Caco-2 (cell line): ENCODE measurements at regions not wholly inside any gene's neighbourhood (a gene's known extent, or its start where the extent isn't known, plus 50 kb on each side); places are given as distances from the start of the nearest gene placed in this dataset.

ENCODE experiments used
- BruUV-seq: library from RNA; stranded (reverse); fragments of 400-500 nt; replicated peaks from 2 replicates; lab custom pipeline; 2021; lab: Mats Ljungman, UMichigan
- CTCF ChIA-PET: fragments of 300-600 bp; sonication (Branson Sonifier 250); formaldehyde crosslinking; loops from one replicate; lab custom pipeline; 2022; ENCODE audit warnings: antibody characterized with exemption; lab: Charles Lee
- POLR2A ChIA-PET: fragments of 300-600 bp; sonication (Branson Sonifier 250); formaldehyde crosslinking; loops from one replicate; lab custom pipeline; 2022; ENCODE audit warnings: antibody characterized with exemption; lab: Charles Lee
- DNase-seq, 2 experiments: peaks; one replicate each; pipeline versions ENCODE4 v3.0.0 to v3.0.0-alpha.2; 2020 to 2022
- H3K27me3 ChIP-seq: replicated peaks from 2 replicates; pipeline ENCODE4 v1.6.0; 2011; ENCODE audit warnings: low read length; ENCODE audit not compliant: control insufficient read depth, insufficient read depth
- H3K36me3 ChIP-seq: 2 replicates; pipeline ENCODE4 v1.5.1; 2011; ENCODE audit warnings: low read length; ENCODE audit not compliant: control insufficient read depth, insufficient read depth
- H3K4me1 ChIP-seq: fragments of 250-450 bp; sonication (Bioruptor Pico); 2 replicates; pipeline ENCODE4 v1.5.1; 2020; ENCODE audit warnings: mild to moderate bottlenecking
- H3K4me3 ChIP-seq: 2 replicates; pipeline ENCODE4 v1.5.1; 2011; ENCODE audit warnings: low read depth, mild to moderate bottlenecking, control low read depth, low read length
- H3K9me3 ChIP-seq: fragments of 250-450 bp; sonication (Bioruptor Pico); 2 replicates; pipeline ENCODE4 v1.5.1; 2020; ENCODE audit warnings: mild to moderate bottlenecking, moderate library complexity
- H3K27ac Mint-ChIP-seq: one replicate; pipeline ENCODE4 v1.8.0; 2022; ENCODE audit warnings: mixed read lengths; ENCODE audit not compliant: unreplicated experiment
- H3K27me3 Mint-ChIP-seq: one replicate; pipeline ENCODE4 v1.8.0; 2022; ENCODE audit warnings: mixed read lengths; ENCODE audit not compliant: insufficient read depth, unreplicated experiment
- H3K36me3 Mint-ChIP-seq: one replicate; pipeline ENCODE4 v1.8.0; 2022; ENCODE audit warnings: mild to moderate bottlenecking, mixed read lengths; ENCODE audit not compliant: insufficient read depth, unreplicated experiment
- H3K4me1 Mint-ChIP-seq: one replicate; pipeline ENCODE4 v1.8.0; 2022; ENCODE audit warnings: low read depth, mixed read lengths; ENCODE audit not compliant: unreplicated experiment
- H3K4me3 Mint-ChIP-seq: one replicate; pipeline ENCODE4 v1.8.0; 2022; ENCODE audit warnings: mild to moderate bottlenecking, moderate library complexity, mixed read lengths; ENCODE audit not compliant: unreplicated experiment
- H3K9me3 Mint-ChIP-seq: one replicate; pipeline ENCODE4 v1.8.0; 2022; ENCODE audit warnings: mixed read lengths; ENCODE audit not compliant: unreplicated experiment
- CTCF ChIP-seq, 2 experiments: fragments of 200-600 bp in 1 of 2; IDR thresholded peaks; 1 replicate in 1 of 2; 2 replicates in 1 of 2; pipeline versions ENCODE4 v1.5.1 to v1.8.0; 2011 to 2022; ENCODE audit warnings: antibody characterized with exemption in 1 of 2, control low read depth in 1 of 2, inconsistent platforms in 1 of 2, low read depth in 1 of 2, low read length in 1 of 2, mild to moderate bottlenecking in 1 of 2, moderate library complexity in 1 of 2; ENCODE audit not compliant: insufficient read depth in 1 of 2, severe bottlenecking in 1 of 2, unreplicated experiment in 1 of 2
- intact Hi-C: fragments of 100-400 bp; cut with micrococcal nuclease; formaldehyde crosslinking; loops from one replicate; pipeline ENCODE4 v1.10.0; 2022; ENCODE audit not compliant: unreplicated experiment

GRCh38 chr3:163481738-163482137 is 1596.6 kb downstream of the SI start:
- H3K27me3 ChIP-seq, result no peaks in the 10 kb centered on the region
- Mint-ChIP-seq H3K4me1 (no peaks in the 10 kb centered on the region), H3K9me3 (no peaks in the 10 kb centered on the region), H3K4me3 (no peak overlapping the region), H3K27ac (no peak overlapping the region), H3K36me3 (no peaks in the 10 kb centered on the region), H3K27me3 (no peaks in the 10 kb centered on the region)
- ChIA-PET CTCF (no interaction called here), POLR2A (no interaction called here)
- BruUV-seq, result no TSS peak
- intact Hi-C loops, result no loop called here
- H3K4me1 ChIP-seq, result no peaks in the 10 kb centered on the region
- no peak overlapping the region for H3K4me3 ChIP-seq
- TF ChIP-seq CTCF (IDR thresholded peaks at IDR 0.05; ENCODE audit: insufficient read depth in 1 of 2, low read depth in 1 of 2, low read length in 1 of 2, severe bottlenecking in 1 of 2, unreplicated experiment in 1 of 2), result no peak
- no peaks in the 10 kb centered on the region for H3K9me3 ChIP-seq
- no peaks in the 10 kb centered on the region for H3K36me3 ChIP-seq
- DNase-seq, result no peak

GRCh38 chr3:163476179-163476578 is 1602.1 kb downstream of the SI start:
- H3K36me3 Mint-ChIP-seq, result no peaks in the 10 kb centered on the region

GRCh38 chr3:163474766-163475165 is 1603.5 kb downstream of the SI start:
- TF ChIP-seq CTCF (IDR thresholded peaks at IDR 0.05; ENCODE audit: insufficient read depth in 1 of 2, low read depth in 1 of 2, low read length in 1 of 2, severe bottlenecking in 1 of 2, unreplicated experiment in 1 of 2), result no peak
- Histone ChIP-seq H3K27me3 (no peaks in the 10 kb centered on the region), H3K36me3 (no peaks in the 10 kb centered on the region), H3K4me1 (no peaks in the 10 kb centered on the region), H3K4me3 (no peak overlapping the region), H3K9me3 (no peaks in the 10 kb centered on the region)
- ChIA-PET CTCF (no interaction called here), POLR2A (no interaction called here)
- BruUV-seq, result no TSS peak
- Mint-ChIP-seq H3K36me3 (no peaks in the 10 kb centered on the region), H3K4me3 (no peak overlapping the region), H3K4me1 (no peaks in the 10 kb centered on the region), H3K27ac (no peak overlapping the region), H3K27me3 (no peaks in the 10 kb centered on the region), H3K9me3 (no peaks in the 10 kb centered on the region)
- intact Hi-C loops, result no loop called here
- DNase-seq, result no peak

More at GRCh38 chr3:163476179-163476578, 1602.1 kb downstream of the SI start:
- Mint-ChIP-seq H3K9me3 (no peaks in the 10 kb centered on the region), H3K27ac (no peak overlapping the region), H3K27me3 (no peaks in the 10 kb centered on the region), H3K4me1 (no peaks in the 10 kb centered on the region), H3K4me3 (no peak overlapping the region)
- BruUV-seq, result no TSS peak
- H3K27me3 ChIP-seq, result no peaks in the 10 kb centered on the region
- POLR2A ChIA-PET, result no interaction called here
- intact Hi-C loops, result loop anchor here (1.0 to 2.0 kb wide), 2 partner anchors 15 to 146 kb away; no protein-coding TSS in a partner anchor
- H3K9me3 ChIP-seq, result no peaks in the 10 kb centered on the region
- TF ChIP-seq CTCF (IDR thresholded peaks at IDR 0.05; ENCODE audit: insufficient read depth in 1 of 2, low read depth in 1 of 2, low read length in 1 of 2, severe bottlenecking in 1 of 2, unreplicated experiment in 1 of 2), result peak; percentile 12 to 17
- DNase-seq, result peak in 1 of 2 experiments; percentile 13
- no peak overlapping the region for H3K4me3 ChIP-seq
- no peaks in the 10 kb centered on the region for H3K4me1 ChIP-seq
- CTCF ChIA-PET, result interaction anchor here (0.6 kb wide), 1 partner anchor 14 kb away, joined by 3 read pairs; no protein-coding TSS in a partner anchor
- no peaks in the 10 kb centered on the region for H3K36me3 ChIP-seq
